GM13976 (cell line): ENCODE measurements at regions not wholly inside any gene's neighbourhood (a gene's known extent, or its start where the extent isn't known, plus 50 kb on each side); places are given as distances from the start of the nearest gene placed in this dataset.

Source experiments
- DNase-seq: peaks from one replicate; pipeline ENCODE4 v3.0.0; 2012; ENCODE audit warnings: low spot score
- in situ Hi-C: fragments of 300-500 bp; cut with MboI; formaldehyde crosslinking; loops from one replicate; pipeline ENCODE4 v1.12.0; 2022; ENCODE audit warnings: low sequenced_read_pairs, mixed read lengths, inconsistent platforms; ENCODE audit not compliant: unreplicated experiment
- TF ChIP-seq, protein P1 (sequence below): IDR thresholded peaks from 2 replicates; pipeline ENCODE4 v1.5.1; 2012; ENCODE audit warnings: borderline replicate concordance, mild to moderate bottlenecking; ENCODE audit not compliant: insufficient read depth; ENCODE audit errors: extremely low read depth, missing control alignments, control extremely low read depth

DNA sequence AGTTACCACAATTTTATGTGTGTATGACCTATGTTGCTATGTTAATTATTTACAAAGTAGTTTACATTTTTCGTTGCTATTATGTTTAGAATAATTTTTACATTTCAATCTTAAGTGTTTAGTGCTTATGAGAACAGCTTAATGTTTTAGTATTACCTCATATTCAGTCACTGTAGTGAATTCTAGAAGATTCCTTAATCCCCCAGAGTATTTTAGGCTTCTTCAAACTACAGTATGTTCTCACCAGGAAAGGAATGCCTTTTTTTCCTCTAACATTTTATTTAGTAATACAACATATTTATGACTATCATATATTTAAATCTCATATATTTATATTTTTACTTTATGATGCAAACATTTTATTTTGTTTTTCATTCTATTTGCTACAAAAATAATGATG lies 612.1 kb upstream of the KLHL1 start:
- TF ChIP-seq, protein P1, sequence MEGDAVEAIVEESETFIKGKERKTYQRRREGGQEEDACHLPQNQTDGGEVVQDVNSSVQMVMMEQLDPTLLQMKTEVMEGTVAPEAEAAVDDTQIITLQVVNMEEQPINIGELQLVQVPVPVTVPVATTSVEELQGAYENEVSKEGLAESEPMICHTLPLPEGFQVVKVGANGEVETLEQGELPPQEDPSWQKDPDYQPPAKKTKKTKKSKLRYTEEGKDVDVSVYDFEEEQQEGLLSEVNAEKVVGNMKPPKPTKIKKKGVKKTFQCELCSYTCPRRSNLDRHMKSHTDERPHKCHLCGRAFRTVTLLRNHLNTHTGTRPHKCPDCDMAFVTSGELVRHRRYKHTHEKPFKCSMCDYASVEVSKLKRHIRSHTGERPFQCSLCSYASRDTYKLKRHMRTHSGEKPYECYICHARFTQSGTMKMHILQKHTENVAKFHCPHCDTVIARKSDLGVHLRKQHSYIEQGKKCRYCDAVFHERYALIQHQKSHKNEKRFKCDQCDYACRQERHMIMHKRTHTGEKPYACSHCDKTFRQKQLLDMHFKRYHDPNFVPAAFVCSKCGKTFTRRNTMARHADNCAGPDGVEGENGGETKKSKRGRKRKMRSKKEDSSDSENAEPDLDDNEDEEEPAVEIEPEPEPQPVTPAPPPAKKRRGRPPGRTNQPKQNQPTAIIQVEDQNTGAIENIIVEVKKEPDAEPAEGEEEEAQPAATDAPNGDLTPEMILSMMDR, result no peak
- DNase-seq, result no peak
- in situ Hi-C loops, result no loop called here

DNA sequence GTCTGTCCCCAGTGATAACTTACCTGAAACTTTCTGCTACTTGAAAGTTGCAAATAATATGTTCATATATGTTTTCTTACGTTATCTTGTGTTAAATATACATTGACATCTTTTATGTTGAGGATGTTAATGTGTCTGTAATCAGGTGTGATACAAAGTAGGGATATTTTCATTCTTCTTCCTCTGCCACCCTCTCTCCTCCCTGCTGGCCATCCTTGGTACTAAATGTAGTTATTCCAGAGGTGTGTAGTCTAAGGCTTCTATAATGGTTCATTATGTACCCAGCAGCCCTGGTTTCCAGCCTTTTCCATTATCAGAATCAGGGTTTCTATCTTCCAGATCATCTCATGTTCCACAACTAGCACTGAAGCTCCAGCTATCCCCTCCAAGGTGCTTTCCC lies 606.7 kb upstream of the KLHL1 start:
- in situ Hi-C loops, result no loop called here
- DNase-seq, result no peak
- TF ChIP-seq, protein P1, result no peak

DNA sequence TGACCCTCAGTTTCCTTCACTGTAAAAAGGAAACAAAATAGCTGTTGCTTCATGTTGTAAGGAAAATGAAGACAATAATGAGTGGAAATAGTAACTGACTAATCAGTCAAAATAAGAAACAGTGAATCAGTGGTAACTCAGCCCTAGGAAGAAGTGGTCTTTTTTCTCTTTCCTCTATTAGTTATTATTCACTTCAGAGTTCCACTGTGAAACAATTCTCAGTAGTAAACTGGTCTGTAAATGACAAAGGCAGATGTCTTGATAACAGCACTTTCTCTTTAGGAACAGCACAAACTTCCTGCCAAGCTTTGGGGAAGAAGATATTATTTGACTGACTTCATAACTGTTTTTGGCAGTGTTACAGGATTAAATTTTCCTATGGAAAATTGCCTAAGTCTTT lies 600.5 kb upstream of the KLHL1 start:
- no peak for DNase-seq
- in situ Hi-C loops, result no loop called here
- TF ChIP-seq, protein P1, result no peak

DNA sequence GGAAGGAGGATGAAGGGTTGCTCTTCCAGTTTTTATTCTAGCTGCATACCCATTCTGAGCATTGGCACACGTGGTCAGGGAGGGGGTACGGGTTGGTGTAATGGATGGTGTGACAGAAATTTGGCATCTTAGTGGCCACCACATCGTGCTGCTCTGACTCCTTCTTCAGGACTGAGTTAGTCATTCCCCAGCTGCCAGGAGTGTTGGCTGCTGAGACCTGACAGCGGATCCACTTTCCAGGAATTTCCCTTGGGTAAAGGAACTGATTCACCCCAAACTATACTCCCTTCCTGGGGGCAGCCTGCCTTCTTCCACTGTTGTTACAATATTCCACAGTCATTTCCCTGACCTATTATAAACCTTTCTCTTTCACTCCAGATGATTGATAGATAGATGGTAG lies 595.5 kb upstream of the KLHL1 start:
- DNase-seq, result no peak
- TF ChIP-seq, protein P1, result no peak
- in situ Hi-C loops, result no loop called here

DNA sequence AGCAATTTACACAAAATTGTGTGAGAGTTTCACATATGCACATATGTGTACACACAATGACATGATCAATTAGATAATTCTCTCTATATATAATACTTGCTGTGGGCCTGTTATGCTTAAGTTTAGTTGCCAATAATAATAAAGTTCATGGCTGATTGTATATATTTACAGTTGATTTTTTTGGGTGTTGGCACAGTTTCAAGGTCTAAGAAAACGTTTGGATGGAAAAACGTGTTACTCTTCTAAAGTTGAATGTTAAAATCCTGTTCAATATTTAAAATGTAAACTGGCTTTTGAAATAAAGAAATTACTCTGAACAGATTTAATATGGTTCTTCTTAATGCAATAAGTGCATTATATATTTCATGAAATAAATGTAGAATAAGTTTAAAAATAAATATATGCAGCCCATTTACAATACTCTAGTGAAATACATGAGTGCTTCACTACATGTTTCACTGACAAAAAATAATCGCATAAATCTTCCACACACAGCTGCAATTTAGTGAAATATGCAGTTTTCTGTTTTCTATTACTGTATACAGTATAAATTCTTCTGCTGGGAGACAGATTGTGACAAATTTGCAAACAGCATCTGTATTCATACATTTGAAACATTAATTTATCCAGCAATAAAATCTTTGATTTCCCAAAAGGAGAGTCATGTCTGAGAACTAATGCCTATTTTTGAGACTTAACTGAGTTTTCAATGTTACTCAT lies 586.9 kb upstream of the KLHL1 start:
- no peak for DNase-seq
- TF ChIP-seq, protein P1, result no peak
- in situ Hi-C loops, result no loop called here

DNA sequence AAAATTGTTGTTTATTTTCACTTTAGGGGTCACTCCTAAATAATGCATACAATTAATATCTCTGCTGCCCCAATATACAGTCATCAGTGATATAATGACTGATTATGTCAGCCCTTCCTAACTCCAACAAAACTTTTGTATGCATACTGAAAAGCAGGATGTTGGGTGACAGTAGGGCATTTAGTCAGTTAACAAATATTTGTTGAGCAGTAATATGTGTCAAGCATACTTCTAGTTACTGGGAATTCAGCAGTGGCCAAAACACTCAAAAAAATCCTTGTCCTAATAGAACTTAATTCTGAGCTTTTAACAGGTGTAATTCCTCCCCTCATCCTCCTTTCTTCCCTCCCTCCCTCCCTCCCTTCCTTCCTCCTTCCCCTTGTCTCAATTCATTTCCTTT lies 560.7 kb upstream of the KLHL1 start:
- TF ChIP-seq, protein P1, result no peak
- in situ Hi-C loops, result no loop called here
- DNase-seq, result no peak
